Panc1 (cell line): ENCODE measurements at regions not wholly inside any gene's neighbourhood (a gene's known extent, or its start where the extent isn't known, plus 50 kb on each side); places are given as distances from the start of the nearest gene placed in this dataset.

Experiments
- POLR2AphosphoS5 ChIP-seq: IDR thresholded peaks from 2 replicates; pipeline ENCODE4 v1.6.1; 2012; ENCODE audit warnings: mild to moderate bottlenecking, low read depth, low read length, moderate library complexity
- SIN3A ChIP-seq: IDR thresholded peaks from 2 replicates; pipeline ENCODE4 v1.6.1; 2012; ENCODE audit warnings: low read depth, mild to moderate bottlenecking, low read length, moderate library complexity, borderline replicate concordance; ENCODE audit not compliant: insufficient read depth
- TF ChIP-seq, protein P1 (sequence below): fragments of 450-650 bp; IDR thresholded peaks from 2 replicates; pipeline ENCODE4 v1.5.1; 2017; ENCODE audit warnings: mild to moderate bottlenecking
- TF ChIP-seq, protein P2 (sequence below), 2 experiments: IDR thresholded peaks; 2 replicates each; pipeline ENCODE4 v1.6.1; 2011 to 2012; ENCODE audit warnings: low read depth in 2 of 2, control low read depth in 1 of 2, low read length in 1 of 2, mild to moderate bottlenecking in 1 of 2, moderate library complexity in 1 of 2; ENCODE audit not compliant: insufficient read depth in 1 of 2

GRCh38 chr1:115572710-115573109 is 69.1 kb upstream of the VANGL1 start:
- TF ChIP-seq SIN3A (no peak), POLR2AphosphoS5 (no peak)
- TF ChIP-seq, protein P1, sequence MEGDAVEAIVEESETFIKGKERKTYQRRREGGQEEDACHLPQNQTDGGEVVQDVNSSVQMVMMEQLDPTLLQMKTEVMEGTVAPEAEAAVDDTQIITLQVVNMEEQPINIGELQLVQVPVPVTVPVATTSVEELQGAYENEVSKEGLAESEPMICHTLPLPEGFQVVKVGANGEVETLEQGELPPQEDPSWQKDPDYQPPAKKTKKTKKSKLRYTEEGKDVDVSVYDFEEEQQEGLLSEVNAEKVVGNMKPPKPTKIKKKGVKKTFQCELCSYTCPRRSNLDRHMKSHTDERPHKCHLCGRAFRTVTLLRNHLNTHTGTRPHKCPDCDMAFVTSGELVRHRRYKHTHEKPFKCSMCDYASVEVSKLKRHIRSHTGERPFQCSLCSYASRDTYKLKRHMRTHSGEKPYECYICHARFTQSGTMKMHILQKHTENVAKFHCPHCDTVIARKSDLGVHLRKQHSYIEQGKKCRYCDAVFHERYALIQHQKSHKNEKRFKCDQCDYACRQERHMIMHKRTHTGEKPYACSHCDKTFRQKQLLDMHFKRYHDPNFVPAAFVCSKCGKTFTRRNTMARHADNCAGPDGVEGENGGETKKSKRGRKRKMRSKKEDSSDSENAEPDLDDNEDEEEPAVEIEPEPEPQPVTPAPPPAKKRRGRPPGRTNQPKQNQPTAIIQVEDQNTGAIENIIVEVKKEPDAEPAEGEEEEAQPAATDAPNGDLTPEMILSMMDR: no peak
- TF ChIP-seq, protein P2, sequence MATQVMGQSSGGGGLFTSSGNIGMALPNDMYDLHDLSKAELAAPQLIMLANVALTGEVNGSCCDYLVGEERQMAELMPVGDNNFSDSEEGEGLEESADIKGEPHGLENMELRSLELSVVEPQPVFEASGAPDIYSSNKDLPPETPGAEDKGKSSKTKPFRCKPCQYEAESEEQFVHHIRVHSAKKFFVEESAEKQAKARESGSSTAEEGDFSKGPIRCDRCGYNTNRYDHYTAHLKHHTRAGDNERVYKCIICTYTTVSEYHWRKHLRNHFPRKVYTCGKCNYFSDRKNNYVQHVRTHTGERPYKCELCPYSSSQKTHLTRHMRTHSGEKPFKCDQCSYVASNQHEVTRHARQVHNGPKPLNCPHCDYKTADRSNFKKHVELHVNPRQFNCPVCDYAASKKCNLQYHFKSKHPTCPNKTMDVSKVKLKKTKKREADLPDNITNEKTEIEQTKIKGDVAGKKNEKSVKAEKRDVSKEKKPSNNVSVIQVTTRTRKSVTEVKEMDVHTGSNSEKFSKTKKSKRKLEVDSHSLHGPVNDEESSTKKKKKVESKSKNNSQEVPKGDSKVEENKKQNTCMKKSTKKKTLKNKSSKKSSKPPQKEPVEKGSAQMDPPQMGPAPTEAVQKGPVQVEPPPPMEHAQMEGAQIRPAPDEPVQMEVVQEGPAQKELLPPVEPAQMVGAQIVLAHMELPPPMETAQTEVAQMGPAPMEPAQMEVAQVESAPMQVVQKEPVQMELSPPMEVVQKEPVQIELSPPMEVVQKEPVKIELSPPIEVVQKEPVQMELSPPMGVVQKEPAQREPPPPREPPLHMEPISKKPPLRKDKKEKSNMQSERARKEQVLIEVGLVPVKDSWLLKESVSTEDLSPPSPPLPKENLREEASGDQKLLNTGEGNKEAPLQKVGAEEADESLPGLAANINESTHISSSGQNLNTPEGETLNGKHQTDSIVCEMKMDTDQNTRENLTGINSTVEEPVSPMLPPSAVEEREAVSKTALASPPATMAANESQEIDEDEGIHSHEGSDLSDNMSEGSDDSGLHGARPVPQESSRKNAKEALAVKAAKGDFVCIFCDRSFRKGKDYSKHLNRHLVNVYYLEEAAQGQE (IDR thresholded peaks at IDR 0.05; ENCODE audit: insufficient read depth in 1 of 2, low read depth in 2 of 2, low read length in 1 of 2): no peak
